HepG2 (cell line): ENCODE measurements at regions not wholly inside any gene's neighbourhood (a gene's known extent, or its start where the extent isn't known, plus 50 kb on each side); places are given as distances from the start of the nearest gene placed in this dataset.

Source experiments
- CREM ChIP-seq, 2 experiments: sonication (generic) in 1 of 2; formaldehyde crosslinking in 1 of 2; IDR thresholded peaks; 2 replicates each; pipeline versions ENCODE4 v1.4.0 to v1.6.1; 2016 to 2020; ENCODE audit warnings: antibody characterized with exemption in 1 of 2, mild to moderate bottlenecking in 1 of 2, missing genetic modification reagents in 1 of 2
- ELF1 ChIP-seq: sonication (generic); formaldehyde crosslinking; IDR thresholded peaks from 2 replicates; pipeline ENCODE4 v1.4.0; 2020; ENCODE audit warnings: missing genetic modification reagents
- FOXM1 ChIP-seq: sonication (generic); formaldehyde crosslinking; IDR thresholded peaks from 2 replicates; pipeline ENCODE4 v1.5.0; 2020; ENCODE audit warnings: missing genetic modification reagents
- FOXP1 ChIP-seq, 2 experiments: fragments of 450-650 bp in 1 of 2; IDR thresholded peaks; 2 replicates each; pipeline ENCODE4 v1.6.1; 2017 to 2018; ENCODE audit warnings: antibody characterized with exemption in 1 of 2
- KDM4B ChIP-seq: sonication (generic); formaldehyde crosslinking; IDR thresholded peaks from 2 replicates; pipeline ENCODE4 v1.4.0; 2020; ENCODE audit warnings: missing genetic modification reagents
- KLF13 ChIP-seq: sonication (generic); formaldehyde crosslinking; IDR thresholded peaks from 2 replicates; pipeline ENCODE4 v1.4.0; 2020; ENCODE audit warnings: mild to moderate bottlenecking, missing genetic modification reagents
- MEIS2 ChIP-seq: sonication (generic); formaldehyde crosslinking; IDR thresholded peaks from 2 replicates; pipeline ENCODE4 v1.9.0; 2021; ENCODE audit warnings: mild to moderate bottlenecking, missing genetic modification reagents
- ZBTB20 ChIP-seq: sonication (generic); formaldehyde crosslinking; IDR thresholded peaks from 2 replicates; pipeline ENCODE4 v1.8.1; 2023; ENCODE audit warnings: missing genetic modification reagents, low read depth, mild to moderate bottlenecking, borderline replicate concordance
- ZFP82 ChIP-seq: sonication (generic); formaldehyde crosslinking; IDR thresholded peaks from 2 replicates; pipeline ENCODE4 v1.5.1; 2020; ENCODE audit warnings: mild to moderate bottlenecking, missing genetic modification reagents, borderline replicate concordance
- ZNF431 ChIP-seq: sonication (generic); formaldehyde crosslinking; IDR thresholded peaks from 2 replicates; pipeline ENCODE4 v1.9.0; 2022; ENCODE audit warnings: missing genetic modification reagents, low read depth, mild to moderate bottlenecking, borderline replicate concordance
- TF ChIP-seq, protein P1 (sequence below): sonication (generic); formaldehyde crosslinking; IDR thresholded peaks from 2 replicates; pipeline ENCODE4 v1.5.1; 2020; ENCODE audit warnings: missing genetic modification reagents, mild to moderate bottlenecking, borderline replicate concordance
- TF ChIP-seq, protein P2 (sequence below): sonication (generic); formaldehyde crosslinking; IDR thresholded peaks from 2 replicates; pipeline ENCODE4 v1.5.0; 2020; ENCODE audit warnings: mild to moderate bottlenecking, missing genetic modification reagents, moderate library complexity
- TF ChIP-seq, protein P3 (sequence below): sonication (generic); formaldehyde crosslinking; IDR thresholded peaks from 2 replicates; pipeline ENCODE4 v1.4.0; 2020; ENCODE audit warnings: missing genetic modification reagents, borderline replicate concordance

DNA sequence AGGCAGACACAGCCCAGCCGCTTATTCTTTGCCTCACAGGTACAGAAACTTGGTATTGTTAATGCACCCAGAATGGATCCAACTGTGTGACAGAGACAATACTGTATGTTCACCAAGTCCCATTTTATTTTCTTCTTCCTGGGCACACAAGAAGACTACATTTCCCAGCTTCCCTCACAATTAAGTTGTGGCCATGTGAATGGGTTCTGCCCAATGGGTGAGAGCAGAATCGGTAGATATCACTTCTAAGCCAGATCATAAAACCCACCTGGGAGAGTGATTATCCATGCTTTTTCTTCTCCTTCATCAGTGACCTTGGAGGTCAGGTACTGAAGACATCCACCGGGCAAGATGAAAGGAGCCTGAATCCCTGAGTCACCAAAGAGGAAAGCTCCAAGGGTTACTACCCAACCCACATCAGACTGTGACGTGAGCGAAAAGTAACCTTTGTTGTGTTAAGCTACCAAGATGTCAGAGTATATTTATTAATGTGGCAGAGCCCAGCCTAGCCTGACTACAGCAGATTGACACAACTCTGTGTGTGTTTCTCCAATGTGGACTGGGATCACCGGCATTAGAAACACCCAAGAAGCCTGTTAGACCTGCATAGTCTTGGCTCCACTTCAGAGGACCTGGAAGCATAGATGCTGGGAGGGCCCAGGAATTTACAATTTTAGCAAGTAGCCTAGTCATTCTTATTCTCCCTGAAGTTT lies 79.1 kb upstream of the GRIK3 start:
- TF ChIP-seq ZNF431 (CRISPR knock-in tag) (no peak), ZFP82 (CRISPR knock-in tag) (no peak), KLF13 (CRISPR knock-in tag) (no peak), CREM (IDR thresholded peaks at IDR 0.05) (no peak), CREM (CRISPR knock-in tag; IDR thresholded peaks at IDR 0.05) (no peak), ELF1 (CRISPR knock-in tag) (no peak), ZBTB20 (CRISPR knock-in tag) (no peak), KDM4B (CRISPR knock-in tag) (no peak), FOXP1 (IDR thresholded peaks at IDR 0.05) (no peak), FOXP1 (CRISPR knock-in tag; IDR thresholded peaks at IDR 0.05) (no peak), FOXM1 (CRISPR knock-in tag) (no peak), MEIS2 (CRISPR knock-in tag) (no peak)
- TF ChIP-seq, protein P1, sequence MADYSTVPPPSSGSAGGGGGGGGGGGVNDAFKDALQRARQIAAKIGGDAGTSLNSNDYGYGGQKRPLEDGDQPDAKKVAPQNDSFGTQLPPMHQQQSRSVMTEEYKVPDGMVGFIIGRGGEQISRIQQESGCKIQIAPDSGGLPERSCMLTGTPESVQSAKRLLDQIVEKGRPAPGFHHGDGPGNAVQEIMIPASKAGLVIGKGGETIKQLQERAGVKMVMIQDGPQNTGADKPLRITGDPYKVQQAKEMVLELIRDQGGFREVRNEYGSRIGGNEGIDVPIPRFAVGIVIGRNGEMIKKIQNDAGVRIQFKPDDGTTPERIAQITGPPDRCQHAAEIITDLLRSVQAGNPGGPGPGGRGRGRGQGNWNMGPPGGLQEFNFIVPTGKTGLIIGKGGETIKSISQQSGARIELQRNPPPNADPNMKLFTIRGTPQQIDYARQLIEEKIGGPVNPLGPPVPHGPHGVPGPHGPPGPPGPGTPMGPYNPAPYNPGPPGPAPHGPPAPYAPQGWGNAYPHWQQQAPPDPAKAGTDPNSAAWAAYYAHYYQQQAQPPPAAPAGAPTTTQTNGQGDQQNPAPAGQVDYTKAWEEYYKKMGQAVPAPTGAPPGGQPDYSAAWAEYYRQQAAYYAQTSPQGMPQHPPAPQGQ (CRISPR knock-in tag) = no peak
- TF ChIP-seq, protein P2, sequence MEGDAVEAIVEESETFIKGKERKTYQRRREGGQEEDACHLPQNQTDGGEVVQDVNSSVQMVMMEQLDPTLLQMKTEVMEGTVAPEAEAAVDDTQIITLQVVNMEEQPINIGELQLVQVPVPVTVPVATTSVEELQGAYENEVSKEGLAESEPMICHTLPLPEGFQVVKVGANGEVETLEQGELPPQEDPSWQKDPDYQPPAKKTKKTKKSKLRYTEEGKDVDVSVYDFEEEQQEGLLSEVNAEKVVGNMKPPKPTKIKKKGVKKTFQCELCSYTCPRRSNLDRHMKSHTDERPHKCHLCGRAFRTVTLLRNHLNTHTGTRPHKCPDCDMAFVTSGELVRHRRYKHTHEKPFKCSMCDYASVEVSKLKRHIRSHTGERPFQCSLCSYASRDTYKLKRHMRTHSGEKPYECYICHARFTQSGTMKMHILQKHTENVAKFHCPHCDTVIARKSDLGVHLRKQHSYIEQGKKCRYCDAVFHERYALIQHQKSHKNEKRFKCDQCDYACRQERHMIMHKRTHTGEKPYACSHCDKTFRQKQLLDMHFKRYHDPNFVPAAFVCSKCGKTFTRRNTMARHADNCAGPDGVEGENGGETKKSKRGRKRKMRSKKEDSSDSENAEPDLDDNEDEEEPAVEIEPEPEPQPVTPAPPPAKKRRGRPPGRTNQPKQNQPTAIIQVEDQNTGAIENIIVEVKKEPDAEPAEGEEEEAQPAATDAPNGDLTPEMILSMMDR (CRISPR knock-in tag) = no peak
- TF ChIP-seq, protein P3, sequence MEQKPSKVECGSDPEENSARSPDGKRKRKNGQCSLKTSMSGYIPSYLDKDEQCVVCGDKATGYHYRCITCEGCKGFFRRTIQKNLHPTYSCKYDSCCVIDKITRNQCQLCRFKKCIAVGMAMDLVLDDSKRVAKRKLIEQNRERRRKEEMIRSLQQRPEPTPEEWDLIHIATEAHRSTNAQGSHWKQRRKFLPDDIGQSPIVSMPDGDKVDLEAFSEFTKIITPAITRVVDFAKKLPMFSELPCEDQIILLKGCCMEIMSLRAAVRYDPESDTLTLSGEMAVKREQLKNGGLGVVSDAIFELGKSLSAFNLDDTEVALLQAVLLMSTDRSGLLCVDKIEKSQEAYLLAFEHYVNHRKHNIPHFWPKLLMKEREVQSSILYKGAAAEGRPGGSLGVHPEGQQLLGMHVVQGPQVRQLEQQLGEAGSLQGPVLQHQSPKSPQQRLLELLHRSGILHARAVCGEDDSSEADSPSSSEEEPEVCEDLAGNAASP (CRISPR knock-in tag) = no peak
